NCI-H128 (cell line): ENCODE measurements at regions not wholly inside any gene's neighbourhood (a gene's known extent, or its start where the extent isn't known, plus 50 kb on each side); places are given as distances from the start of the nearest gene placed in this dataset.

ENCODE experiments used
- DNase-seq: peaks from one replicate; lab custom pipeline; 2025; ENCODE audit not compliant: unreplicated experiment; lab: John Stamatoyannopoulos, UW

GRCh38 chr1:217095050-217095622 lies 371.9 kb upstream of the ESRRG start:
- no peak for DNase-seq

- DNase-seq = no peak
Observed at GRCh38 chr1:217091561-217091960, 368.3 kb upstream of the ESRRG start.

GRCh38 chr1:217090060-217090911 lies 367.1 kb upstream of the ESRRG start:
- DNase-seq = no peak

GRCh38 chr1:217089361-217090014 lies 366.3 kb upstream of the ESRRG start:
- DNase-seq = no peak

GRCh38 chr1:217088521-217089284 lies 365.5 kb upstream of the ESRRG start:
- DNase-seq = no peak

- no peak for DNase-seq
Observed at GRCh38 chr1:217088011-217088410, 364.8 kb upstream of the ESRRG start.

GRCh38 chr1:217079584-217079983 lies 356.4 kb upstream of the ESRRG start:
- no peak for DNase-seq

GRCh38 chr1:217078959-217079358 lies 355.7 kb upstream of the ESRRG start:
- DNase-seq = no peak

- DNase-seq = no peak
Observed at GRCh38 chr1:217078078-217078690, 355.0 kb upstream of the ESRRG start.

GRCh38 chr1:217077426-217077825 lies 354.2 kb upstream of the ESRRG start:
- no peak for DNase-seq

- no peak for DNase-seq
Observed at GRCh38 chr1:217076902-217077301, 353.7 kb upstream of the ESRRG start.

- DNase-seq = no peak
Observed at GRCh38 chr1:217072926-217073325, 349.7 kb upstream of the ESRRG start.

GRCh38 chr1:217067642-217068041 lies 344.4 kb upstream of the ESRRG start:
- no peak for DNase-seq

- no peak for DNase-seq
Observed at GRCh38 chr1:217066794-217067193, 343.6 kb upstream of the ESRRG start.

GRCh38 chr1:217063172-217063908 lies 340.1 kb upstream of the ESRRG start:
- DNase-seq = no peak

- DNase-seq = no peak
Observed at GRCh38 chr1:217062586-217062985, 339.4 kb upstream of the ESRRG start.

GRCh38 chr1:217059401-217059800 lies 336.2 kb upstream of the ESRRG start:
- DNase-seq = no peak

GRCh38 chr1:217053676-217054075 lies 330.4 kb upstream of the ESRRG start:
- no peak for DNase-seq

- DNase-seq = no peak
Observed at GRCh38 chr1:217052626-217053025, 329.4 kb upstream of the ESRRG start.

- DNase-seq = no peak
Observed at GRCh38 chr1:217052196-217052595, 329.0 kb upstream of the ESRRG start.
